ENCODE measurements at regions not wholly inside any gene's neighbourhood (a gene's known extent, or its start where the extent isn't known, plus 50 kb on each side); places are given as distances from the start of the nearest gene placed in this dataset.

DNA sequence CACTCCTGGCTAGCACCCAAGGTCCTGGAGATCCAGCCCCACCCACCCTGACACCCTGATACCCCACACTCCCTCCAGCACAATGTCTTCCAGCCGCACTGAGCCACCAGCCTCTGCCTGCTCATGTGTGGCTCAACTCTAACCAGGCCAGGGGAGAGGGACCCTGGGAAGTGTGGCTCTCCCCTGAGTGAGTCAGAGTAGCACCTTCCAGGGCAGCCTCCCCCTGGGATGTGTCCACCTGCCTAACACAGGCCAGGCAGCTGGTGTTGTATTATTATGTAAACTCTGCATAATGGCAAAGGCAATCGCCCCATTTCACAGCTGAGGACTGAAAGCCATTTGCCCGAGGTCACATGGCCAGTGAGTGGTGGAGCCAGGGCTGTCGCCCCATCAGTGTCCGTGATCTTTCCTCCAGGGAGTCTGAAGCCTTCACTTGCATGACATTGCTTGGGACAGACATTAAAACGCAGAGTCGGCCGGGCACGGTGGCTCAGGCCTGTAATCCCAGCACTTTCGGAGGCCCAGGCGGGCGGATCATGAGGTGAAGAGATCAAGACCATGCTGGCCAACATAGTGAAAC is 84.2 kb upstream of the FOXF1 start:
- Histone ChIP-seq H3K36me3 (no peaks in the 10 kb centered on the region), H3K27me3 (no peaks in the 10 kb centered on the region), H3K4me1 (no peaks in the 10 kb centered on the region), H3K9me3 (replicated peaks) (no peaks in the 10 kb centered on the region), H3K27ac (no peak overlapping the region), H3K4me3 (no peak overlapping the region)
- peak in 1 of 2 experiments; percentile 20 for DNase-seq

DNA sequence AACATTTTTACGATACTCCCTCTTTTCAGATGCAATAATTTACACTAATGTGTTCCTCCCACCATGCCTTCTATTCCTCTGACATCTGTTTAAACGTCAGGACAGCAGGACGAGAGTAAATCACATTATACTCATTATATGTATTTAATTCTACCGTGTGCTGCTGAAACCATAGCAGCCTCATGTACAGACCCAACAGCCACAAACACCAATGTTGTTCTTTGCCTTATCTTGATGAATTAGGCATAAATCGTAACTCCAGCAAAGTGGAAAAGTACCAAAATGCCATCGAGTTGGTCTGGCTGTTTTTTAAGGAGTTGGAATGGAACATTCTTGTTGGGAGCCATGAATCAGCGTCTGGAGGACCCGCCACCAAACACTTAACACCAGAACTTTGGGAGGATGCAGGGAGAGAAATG is 82.9 kb upstream of the FOXF1 start:
- no peak for DNase-seq
- H3K27me3 ChIP-seq: no peaks in the 10 kb centered on the region

DNA sequence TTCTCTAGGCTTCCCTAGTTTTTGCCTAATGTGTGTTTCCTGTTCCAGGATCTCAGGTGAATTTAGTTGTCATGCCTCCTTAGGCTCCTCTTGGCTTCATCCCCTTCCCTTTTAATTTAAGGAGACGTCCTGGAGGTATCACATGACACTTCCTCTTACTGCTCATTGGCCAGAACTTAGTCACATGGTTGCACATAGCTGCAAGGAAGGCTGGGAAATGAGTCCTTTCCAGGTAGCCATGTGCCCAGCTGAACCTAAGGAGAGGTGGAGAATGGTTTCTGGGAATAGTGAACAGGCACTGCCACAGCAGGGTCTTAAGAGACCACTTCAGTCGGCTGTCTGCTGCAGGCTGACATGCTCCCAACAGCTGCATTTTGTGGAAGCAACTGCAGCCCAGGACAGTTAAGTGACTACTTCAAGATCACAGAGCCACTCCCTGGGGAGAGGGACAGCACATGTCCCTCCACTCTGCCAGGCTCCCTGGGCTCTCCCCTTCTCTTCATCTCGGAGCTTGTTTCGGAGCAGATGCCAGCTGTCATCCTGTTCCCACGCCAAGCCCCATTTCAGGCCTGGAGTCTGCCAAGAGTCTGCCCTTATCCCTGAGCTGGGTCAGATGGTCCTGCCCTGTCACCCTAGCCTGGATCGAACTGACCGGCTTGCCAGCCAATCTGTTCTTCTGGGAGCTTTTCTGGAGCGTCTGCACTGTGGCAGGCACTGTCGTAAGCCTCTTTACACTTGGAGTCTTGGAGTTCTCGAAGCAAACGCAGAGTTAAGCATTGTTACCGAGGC is 81.4 kb upstream of the FOXF1 start:
- peaks cover 7% of the 10 kb centered on the region; the same call in 1 of the 2 replicates for H3K4me1 ChIP-seq
- no peaks in the 10 kb centered on the region for H3K9me3 ChIP-seq (replicated peaks)
- H3K36me3 ChIP-seq: no peaks in the 10 kb centered on the region
- DNase-seq: peak in 1 of 2 experiments; percentile 55
- no peaks in the 10 kb centered on the region for H3K27me3 ChIP-seq
- no peak overlapping the region for H3K27ac ChIP-seq
- H3K4me3 ChIP-seq: no peak overlapping the region

More for the DNA sequence above, 82.9 kb upstream of the FOXF1 start:
- no peak overlapping the region for H3K27ac ChIP-seq
- no peaks in the 10 kb centered on the region for H3K9me3 ChIP-seq (replicated peaks)
- no peaks in the 10 kb centered on the region for H3K36me3 ChIP-seq
- no peaks in the 10 kb centered on the region; the same call in 1 of the 2 replicates for H3K4me1 ChIP-seq
- H3K4me3 ChIP-seq: no peak overlapping the region

DNA sequence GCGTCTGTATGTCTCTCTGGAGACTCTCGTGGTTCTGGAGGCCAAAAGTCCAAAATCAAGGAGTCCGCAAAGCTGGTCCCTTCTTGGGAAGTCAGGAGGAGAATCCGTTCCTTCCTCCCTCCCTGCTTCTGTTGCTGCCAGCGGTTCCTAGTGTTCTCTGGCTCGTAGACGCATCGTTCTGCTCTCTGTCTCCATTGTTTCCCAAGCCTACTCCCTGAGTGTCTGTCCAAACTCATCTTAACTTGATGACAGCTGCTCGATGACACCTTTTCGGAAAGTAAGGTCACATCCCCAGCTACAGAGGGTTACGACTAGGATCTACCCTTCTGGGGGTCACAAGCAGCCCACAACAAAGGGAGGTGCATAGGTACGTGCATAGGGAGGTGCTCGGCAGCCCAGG is 80.7 kb upstream of the FOXF1 start:
- Histone ChIP-seq H3K4me1 (peaks cover 7% of the 10 kb centered on the region; the same call in 1 of the 2 replicates), H3K36me3 (no peaks in the 10 kb centered on the region), H3K9me3 (replicated peaks) (no peaks in the 10 kb centered on the region), H3K27ac (no peak overlapping the region), H3K4me3 (no peak overlapping the region), H3K27me3 (no peaks in the 10 kb centered on the region)
- no peak for DNase-seq

- H3K27me3 ChIP-seq: no peaks in the 10 kb centered on the region
- no peaks in the 10 kb centered on the region for H3K36me3 ChIP-seq
- DNase-seq: no peak
- H3K9me3 ChIP-seq (replicated peaks): no peaks in the 10 kb centered on the region
- H3K27ac ChIP-seq: no peak overlapping the region
- H3K4me1 ChIP-seq: peaks cover 7% of the 10 kb centered on the region; the same call in 1 of the 2 replicates
- H3K4me3 ChIP-seq: no peak overlapping the region
Observed at GRCh38 chr16:86430814-86431213, 79.5 kb upstream of the FOXF1 start.

DNA sequence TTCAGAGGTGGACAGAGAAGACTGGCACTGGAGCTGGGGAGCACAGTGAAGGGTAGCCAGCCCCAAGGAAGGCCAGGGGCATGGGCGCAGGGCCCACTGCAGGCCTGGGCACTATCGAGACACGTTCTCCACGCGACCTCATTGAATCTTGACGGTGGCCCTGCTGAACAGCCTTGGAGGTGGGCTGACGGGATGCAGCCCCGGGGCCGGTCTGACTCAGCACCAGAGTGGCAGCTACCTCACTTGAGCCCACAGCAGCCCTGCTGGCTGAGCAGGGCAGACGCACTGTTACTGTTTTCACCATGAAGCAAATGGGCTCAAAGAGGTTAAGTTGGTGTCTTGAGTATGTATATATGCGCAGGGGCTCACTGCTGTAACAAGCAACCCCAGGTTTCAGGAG is 78.8 kb upstream of the FOXF1 start:
- Histone ChIP-seq H3K9me3 (replicated peaks) (no peaks in the 10 kb centered on the region), H3K36me3 (no peaks in the 10 kb centered on the region), H3K27ac (no peak overlapping the region), H3K27me3 (no peaks in the 10 kb centered on the region), H3K4me1 (peaks cover 7% of the 10 kb centered on the region; the same call in 1 of the 2 replicates), H3K4me3 (no peak overlapping the region)
- DNase-seq: no peak

- Histone ChIP-seq H3K9me3 (replicated peaks) (no peaks in the 10 kb centered on the region), H3K4me3 (no peak overlapping the region), H3K27ac (no peak overlapping the region), H3K4me1 (peaks cover 9% of the 10 kb centered on the region; the same call in 1 of the 2 replicates), H3K27me3 (no peaks in the 10 kb centered on the region), H3K36me3 (no peaks in the 10 kb centered on the region)
- no peak for DNase-seq
Observed at GRCh38 chr16:86432048-86432447, 78.3 kb upstream of the FOXF1 start.

GRCh38 chr16:86432691-86433090 is 77.6 kb upstream of the FOXF1 start:
- H3K4me3 ChIP-seq: no peak overlapping the region
- no peak overlapping the region for H3K27ac ChIP-seq
- H3K4me1 ChIP-seq: peaks cover 12% of the 10 kb centered on the region; the same call in 1 of the 2 replicates
- H3K27me3 ChIP-seq: no peaks in the 10 kb centered on the region
- no peaks in the 10 kb centered on the region for H3K9me3 ChIP-seq (replicated peaks)
- no peaks in the 10 kb centered on the region for H3K36me3 ChIP-seq
- peak; percentile 69 to 72 for DNase-seq

GRCh38 chr16:86436466-86437185 is 73.7 kb upstream of the FOXF1 start:
- H3K27me3 ChIP-seq: no peaks in the 10 kb centered on the region

DNA sequence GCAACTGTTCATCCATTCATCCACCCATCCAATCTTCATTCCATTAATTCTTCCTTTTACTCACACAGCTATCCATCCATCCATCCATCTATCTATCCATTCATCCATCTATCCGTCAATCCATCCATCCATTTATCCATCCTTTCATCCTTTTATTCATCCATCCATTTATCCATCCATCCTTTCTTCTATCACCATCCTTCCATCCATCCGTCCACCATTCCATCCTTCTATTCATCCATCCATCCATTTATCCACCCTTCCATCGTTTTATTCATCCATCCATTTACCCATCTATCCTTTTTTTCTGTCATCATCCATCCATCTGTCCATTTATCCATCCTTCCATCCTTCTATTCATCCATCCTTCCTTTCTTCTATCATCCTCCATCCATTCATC is 73.0 kb upstream of the FOXF1 start:
- Histone ChIP-seq H3K4me3 (no peak overlapping the region), H3K27ac (no peak overlapping the region), H3K9me3 (replicated peaks) (no peaks in the 10 kb centered on the region), H3K36me3 (no peaks in the 10 kb centered on the region), H3K4me1 (peaks cover 26% of the 10 kb centered on the region), H3K27me3 (no peaks in the 10 kb centered on the region)
- DNase-seq: no peak

More at GRCh38 chr16:86436466-86437185, 73.7 kb upstream of the FOXF1 start:
- H3K9me3 ChIP-seq (replicated peaks): no peaks in the 10 kb centered on the region
- DNase-seq: peak in 1 of 2 experiments; percentile 25
- no peaks in the 10 kb centered on the region for H3K36me3 ChIP-seq
- H3K4me3 ChIP-seq: no peak overlapping the region
- no peak overlapping the region for H3K27ac ChIP-seq
- peaks cover 26% of the 10 kb centered on the region for H3K4me1 ChIP-seq

DNA sequence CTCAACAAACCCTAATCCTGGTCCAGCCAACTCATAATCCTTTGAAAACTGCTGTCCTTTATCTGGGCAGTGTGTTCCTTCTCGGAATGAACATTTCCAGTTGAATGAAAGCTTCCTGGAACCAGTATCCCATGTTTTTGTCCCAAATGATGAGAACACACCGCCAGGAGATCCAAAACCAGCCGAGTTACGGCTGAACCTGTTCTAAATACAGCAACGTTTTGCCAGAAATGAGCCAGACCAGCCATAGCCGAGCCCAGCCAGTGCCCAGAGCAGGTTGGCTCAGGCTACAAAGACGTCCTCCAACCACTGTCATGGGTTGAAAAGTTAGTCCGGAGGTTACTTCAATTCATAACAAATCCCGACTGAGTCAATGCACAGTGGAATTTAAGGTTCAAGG is 67.6 kb upstream of the FOXF1 start:
- peaks cover 19% of the 10 kb centered on the region for H3K4me1 ChIP-seq
- H3K27me3 ChIP-seq: no peaks in the 10 kb centered on the region
- no peak for DNase-seq
- no peak overlapping the region for H3K4me3 ChIP-seq
- H3K36me3 ChIP-seq: no peaks in the 10 kb centered on the region
- no peaks in the 10 kb centered on the region for H3K9me3 ChIP-seq (replicated peaks)
- no peak overlapping the region for H3K27ac ChIP-seq

DNA sequence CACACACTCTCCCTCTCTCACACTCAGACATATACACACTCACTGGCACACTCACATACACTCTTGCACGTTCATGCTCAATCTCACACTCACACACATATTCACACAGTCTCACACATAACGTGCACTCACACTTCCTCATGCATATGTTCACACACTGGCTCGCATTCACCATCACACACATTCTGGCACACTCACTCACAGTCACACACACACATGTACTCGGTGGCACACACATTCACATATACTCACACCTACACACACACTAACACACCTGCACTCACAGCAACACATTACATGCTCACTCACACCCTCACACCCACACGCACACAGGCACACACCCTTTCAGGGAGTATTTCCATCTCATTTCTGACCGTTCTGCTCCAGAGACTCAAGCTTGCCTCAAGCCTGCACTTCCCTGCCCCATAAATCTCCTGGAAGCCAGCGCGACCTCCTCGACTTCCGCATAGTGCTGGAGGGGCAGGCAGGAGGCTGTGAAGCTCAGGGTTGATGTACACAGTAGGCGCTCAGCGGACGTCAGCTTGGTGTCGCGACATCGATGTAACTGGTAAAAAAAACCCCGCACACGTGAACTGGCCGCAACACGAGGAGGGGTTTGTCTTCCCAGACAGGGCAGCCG is 66.7 kb upstream of the FOXF1 start:
- Histone ChIP-seq H3K4me1 (peaks cover 16% of the 10 kb centered on the region), H3K27ac (peak overlapping the region; percentile 42; the same call in 1 of the 2 replicates), H3K4me3 (peak overlapping the region; percentile 42), H3K36me3 (no peaks in the 10 kb centered on the region), H3K9me3 (replicated peaks) (no peaks in the 10 kb centered on the region), H3K27me3 (no peaks in the 10 kb centered on the region)
- DNase-seq: no peak

DNA sequence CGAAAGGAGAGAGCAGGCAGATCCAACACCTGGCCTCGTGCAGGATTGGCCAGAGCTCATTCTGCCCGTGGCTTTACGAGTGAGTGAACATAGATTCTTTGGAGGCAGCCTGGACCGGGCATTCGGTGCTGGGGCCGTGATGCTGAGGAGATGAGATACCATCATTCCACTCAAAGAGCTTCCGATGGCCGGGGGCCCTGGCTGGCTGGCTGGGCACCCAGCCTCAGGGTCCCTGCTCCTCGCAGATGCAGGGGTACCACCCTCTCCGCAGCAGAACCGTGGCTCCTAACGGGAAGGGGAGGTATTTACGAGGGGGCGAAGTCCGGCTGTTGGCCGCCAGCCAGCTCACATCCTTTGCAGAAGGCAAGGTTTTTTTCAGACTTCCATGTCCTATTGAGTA is 66.1 kb upstream of the FOXF1 start:
- H3K9me3 ChIP-seq (replicated peaks): no peaks in the 10 kb centered on the region
- peak; percentile 53 to 59 for DNase-seq
- peak overlapping the region; percentile 42 for H3K4me3 ChIP-seq
- H3K4me1 ChIP-seq: peaks cover 16% of the 10 kb centered on the region; the same call in 1 of the 2 replicates
- H3K27ac ChIP-seq: peak overlapping the region; percentile 42; the same call in 1 of the 2 replicates
- no peaks in the 10 kb centered on the region for H3K27me3 ChIP-seq
- no peaks in the 10 kb centered on the region for H3K36me3 ChIP-seq

DNA sequence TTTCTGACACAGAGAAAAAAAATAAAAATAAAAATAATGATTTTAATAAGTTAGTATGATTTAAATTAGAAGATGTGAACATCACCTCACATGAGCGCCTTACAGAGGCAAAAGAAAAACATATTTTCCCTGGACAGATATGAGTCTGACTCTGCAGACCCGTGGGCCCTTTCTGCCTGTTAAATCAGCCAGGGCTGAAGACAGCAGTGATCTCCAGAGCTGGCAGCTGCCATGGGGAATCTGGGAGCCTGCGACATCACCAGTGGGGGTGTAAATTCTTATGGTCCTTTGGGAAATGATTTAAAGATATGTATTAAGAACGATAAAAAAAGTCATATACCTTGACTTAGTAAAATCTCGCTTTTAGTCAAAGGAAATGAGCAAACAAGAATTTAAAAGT is 65.7 kb upstream of the FOXF1 start:
- Histone ChIP-seq H3K4me3 (peak overlapping the region; percentile 42; the same call in 1 of the 2 replicates), H3K36me3 (no peaks in the 10 kb centered on the region), H3K27me3 (no peaks in the 10 kb centered on the region), H3K4me1 (peaks cover 13% of the 10 kb centered on the region; the same call in 1 of the 2 replicates), H3K9me3 (replicated peaks) (no peaks in the 10 kb centered on the region), H3K27ac (peak overlapping the region; percentile 42; the same call in 1 of the 2 replicates)
- peak; percentile 56 to 61 for DNase-seq

All from SJCRH30 (cell line).